ENCODE measurements at regions not wholly inside any gene's neighbourhood (a gene's known extent, or its start where the extent isn't known, plus 50 kb on each side); places are given as distances from the start of the nearest gene placed in this dataset.
"Not testable (repeated sequence)": the region's sequence is repeated elsewhere in the genome, so short reads cannot be mapped to it uniquely, and the experiment has no call there.

DNA sequence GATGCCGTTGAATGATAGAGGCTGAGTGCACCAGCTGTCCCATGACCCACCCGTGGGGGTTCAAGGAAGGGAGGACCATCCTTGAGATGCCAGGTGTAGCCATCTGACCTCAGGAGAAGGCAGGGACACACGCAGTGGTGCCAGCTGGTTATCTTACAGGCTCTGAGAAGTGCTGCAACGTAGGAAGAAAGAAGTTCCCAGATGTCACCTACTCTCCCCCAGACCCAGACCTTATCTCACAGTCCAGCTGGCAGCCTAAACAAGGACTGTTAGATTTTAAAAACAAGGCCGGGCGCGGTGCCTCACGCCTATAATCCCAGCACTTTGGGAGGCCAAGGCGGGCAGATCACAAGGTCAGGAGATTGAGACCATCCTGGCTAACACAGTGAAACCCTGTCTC is 1307.6 kb downstream of the TBC1D22A start:
- TF ChIP-seq CTCF (IDR thresholded peaks at IDR 0.05; ENCODE audit: control insufficient read depth, insufficient read depth, low read depth, low read length, missing control alignments): no peak
- no peak for DNase-seq (ENCODE audit: low read depth)
- no peak overlapping the region for H3K4me3 ChIP-seq (ENCODE audit: control insufficient read depth, low read depth, low read length)

GRCh38 chr22:48069256-48069655 is 1306.8 kb downstream of the TBC1D22A start:
- DNase-seq (ENCODE audit: low read depth): no peak
- H3K4me3 ChIP-seq (ENCODE audit: control insufficient read depth, low read depth, low read length): no peak overlapping the region
- TF ChIP-seq CTCF (IDR thresholded peaks at IDR 0.05; ENCODE audit: control insufficient read depth, insufficient read depth, low read depth, low read length, missing control alignments): no peak

GRCh38 chr22:48068323-48068885 is 1306.0 kb downstream of the TBC1D22A start:
- H3K4me3 ChIP-seq (ENCODE audit: control insufficient read depth, low read depth, low read length): no peak overlapping the region
- TF ChIP-seq CTCF (IDR thresholded peaks at IDR 0.05; ENCODE audit: control insufficient read depth, insufficient read depth, low read depth, low read length, missing control alignments): no peak
- no peak for DNase-seq (ENCODE audit: low read depth)

DNA sequence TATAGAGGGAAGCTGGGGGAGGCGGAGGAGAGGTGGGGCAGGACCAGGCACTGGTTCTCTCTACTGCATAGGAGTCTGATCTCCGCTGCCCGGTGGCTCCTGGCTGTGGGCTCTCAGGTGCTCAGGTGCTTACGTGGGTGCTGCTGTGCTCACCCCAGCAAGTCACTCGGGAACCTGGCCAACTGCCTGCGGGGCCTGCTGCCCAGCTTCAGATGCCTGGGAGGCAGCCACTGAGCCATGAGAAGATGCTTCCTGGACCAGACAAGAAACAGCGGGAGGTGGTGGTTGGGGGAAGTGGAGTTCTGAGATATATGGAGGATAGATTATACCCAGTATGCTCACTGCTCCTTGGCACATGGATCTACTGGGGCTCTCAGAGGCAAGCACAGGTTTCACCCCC is 1303.4 kb downstream of the TBC1D22A start:
- no peak overlapping the region for H3K4me3 ChIP-seq (ENCODE audit: control insufficient read depth, low read depth, low read length)
- no peak for DNase-seq (ENCODE audit: low read depth)
- no peak for TF ChIP-seq CTCF (IDR thresholded peaks at IDR 0.05; ENCODE audit: control insufficient read depth, insufficient read depth, low read depth, low read length, missing control alignments)

DNA sequence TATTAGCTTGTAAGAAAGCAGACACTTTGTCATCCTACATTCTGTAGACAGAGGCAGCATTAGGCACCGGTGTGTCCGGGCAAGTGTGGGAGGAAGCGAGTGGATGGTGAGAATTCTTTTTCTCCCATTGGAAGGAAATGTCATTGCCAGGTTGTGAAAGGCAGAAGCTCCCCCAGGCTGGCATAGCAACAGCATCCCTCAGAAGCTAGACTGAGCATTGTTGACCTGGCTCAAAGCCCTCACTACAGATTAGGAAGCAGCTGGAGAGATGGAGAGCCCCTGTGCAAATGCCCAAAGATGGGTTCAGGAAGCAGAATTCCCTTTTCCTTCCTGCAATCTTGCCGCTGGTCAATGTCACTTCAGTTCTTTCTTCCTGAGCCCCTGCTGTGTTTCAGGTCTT is 1299.3 kb downstream of the TBC1D22A start:
- no peak overlapping the region for H3K4me3 ChIP-seq (ENCODE audit: control insufficient read depth, low read depth, low read length)
- DNase-seq (ENCODE audit: low read depth): no peak
- TF ChIP-seq CTCF (IDR thresholded peaks at IDR 0.05; ENCODE audit: control insufficient read depth, insufficient read depth, low read depth, low read length, missing control alignments): no peak

- no peak overlapping the region for H3K4me3 ChIP-seq (ENCODE audit: control insufficient read depth, low read depth, low read length)
- no peak for TF ChIP-seq CTCF (IDR thresholded peaks at IDR 0.05; ENCODE audit: control insufficient read depth, insufficient read depth, low read depth, low read length, missing control alignments)
- no peak for DNase-seq (ENCODE audit: low read depth)
Measured at GRCh38 chr22:48060266-48060665, 1297.8 kb downstream of the TBC1D22A start.

DNA sequence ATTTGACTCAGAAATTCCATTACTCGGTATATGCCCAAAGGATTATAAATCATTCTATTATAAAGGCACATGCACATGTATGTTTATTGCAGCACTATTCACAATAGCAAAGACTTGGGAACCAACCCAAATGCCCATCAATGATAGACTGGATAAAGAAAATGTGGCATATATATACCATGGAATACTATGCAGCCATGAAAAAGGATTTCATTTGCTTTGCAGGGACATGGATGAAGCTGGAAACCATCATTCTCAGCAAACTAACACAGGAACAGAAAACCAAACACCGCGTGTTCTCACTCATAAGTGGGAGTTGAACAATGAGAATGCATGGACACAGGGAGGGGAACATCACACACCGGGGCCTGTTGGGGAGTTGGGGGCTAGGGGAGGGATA is 1297.1 kb downstream of the TBC1D22A start:
- H3K4me3 ChIP-seq (ENCODE audit: control insufficient read depth, low read depth, low read length); DNase-seq (ENCODE audit: low read depth): not testable (repeated sequence)

All from AG09309 (cell line).